B cell (primary cell): ENCODE measurements at regions not wholly inside any gene's neighbourhood (a gene's known extent, or its start where the extent isn't known, plus 50 kb on each side); places are given as distances from the start of the nearest gene placed in this dataset.

Experiments
- ATAC-seq: fragments of 200-7000 bp; cut with Tn5 transposase; one replicate; pipeline ENCODE4 v1.10.0; 2021; ENCODE audit warnings: low read depth, mild to moderate bottlenecking, moderate number of reproducible peaks, moderate library complexity
- CTCF ChIA-PET: fragments of 350-600 bp; sonication (Branson Sonifier 250); formaldehyde crosslinking; loops from one replicate; lab custom pipeline; 2021; ENCODE audit warnings: antibody characterized with exemption, inconsistent platforms; lab: Charles Lee
- POLR2A ChIA-PET: fragments of 350-600 bp; sonication (Branson Sonifier 250); formaldehyde crosslinking; loops from one replicate; lab custom pipeline; 2021; ENCODE audit warnings: antibody characterized with exemption; lab: Charles Lee
- DNase-seq: peaks from one replicate; pipeline ENCODE4 v3.0.0; 2013
- H2AFZ ChIP-seq: 2 replicates; pipeline ENCODE4 v1.6.1; 2012; ENCODE audit warnings: mild to moderate bottlenecking, low read depth, low read length; ENCODE audit not compliant: insufficient read depth, poor library complexity, severe bottlenecking
- H3K27ac ChIP-seq, 2 donors: 1 replicate in 1 of 2; 2 replicates in 1 of 2; pipeline ENCODE4 v1.5.1; 2012 to 2013; ENCODE audit warnings: low read length in 2 of 2, mild to moderate bottlenecking in 2 of 2, moderate library complexity in 1 of 2
- H3K27me3 ChIP-seq, 4 experiments: fragments of 200-600 bp in 1 of 4; sonication (generic) in 1 of 4; replicated peaks in 1 of 4; 1 replicate in 2 of 4; 2 replicates in 2 of 4; pipeline versions ENCODE4 v1.6.1 to v1.7.0; 2013 to 2016; ENCODE audit warnings: low read length in 3 of 4, mild to moderate bottlenecking in 2 of 4, mixed read lengths in 1 of 4, moderate library complexity in 1 of 4; ENCODE audit not compliant: insufficient read depth in 4 of 4, control insufficient read depth in 3 of 4; ENCODE audit errors: control extremely low read depth in 1 of 4
- H3K36me3 ChIP-seq, 2 experiments: replicated peaks in 1 of 2; 1 replicate in 1 of 2; 2 replicates in 1 of 2; pipeline versions ENCODE4 v1.6.1 to v1.7.1; 2013; ENCODE audit warnings: low read length in 1 of 2; ENCODE audit not compliant: insufficient read depth in 2 of 2, control insufficient read depth in 1 of 2; ENCODE audit errors: control extremely low read depth in 1 of 2, extremely low read depth in 1 of 2
- H3K4me1 ChIP-seq, 2 donors: fragments of 200-600 bp in 1 of 2; sonication (generic) in 1 of 2; 1 replicate in 1 of 2; 2 replicates in 1 of 2; pipeline versions ENCODE4 v1.5.1 to v1.6.1; 2013 to 2017; ENCODE audit warnings: low read length in 2 of 2; ENCODE audit not compliant: control insufficient read depth in 2 of 2, insufficient read depth in 2 of 2
- H3K4me2 ChIP-seq: replicated peaks from 2 replicates; pipeline ENCODE3; 2012; ENCODE audit warnings: mild to moderate bottlenecking, low read depth, low read length; ENCODE audit not compliant: poor library complexity, severe bottlenecking
- H3K4me3 ChIP-seq, 5 experiments: fragments of 200-600 bp in 1 of 5; sonication (generic) in 1 of 5; 1 replicate in 3 of 5; 2 replicates in 2 of 5; pipeline versions ENCODE4 v1.5.1 to v1.7.0; 2011 to 2016; ENCODE audit warnings: low read length in 4 of 5, mild to moderate bottlenecking in 4 of 5, low read depth in 2 of 5, control low read depth in 1 of 5, moderate library complexity in 1 of 5; ENCODE audit not compliant: insufficient read depth in 1 of 5; ENCODE audit errors: control extremely low read depth in 1 of 5, extremely low read depth in 1 of 5
- H3K79me2 ChIP-seq: fragments of 200-600 bp; sonication (generic); one replicate; pipeline ENCODE4 v1.6.0; 2016; ENCODE audit warnings: low read length; ENCODE audit not compliant: control insufficient read depth, insufficient read depth
- H3K9ac ChIP-seq: fragments of 200-600 bp; sonication (generic); 2 replicates; pipeline ENCODE4 v1.6.1; 2017; ENCODE audit warnings: mild to moderate bottlenecking, low read length, moderate library complexity
- H3K9me3 ChIP-seq, 3 donors: one replicate each; pipeline versions ENCODE4 v1.6.1 to v1.7.1; 2013; ENCODE audit warnings: low read length in 2 of 3; ENCODE audit not compliant: control insufficient read depth in 2 of 3, insufficient read depth in 1 of 3; ENCODE audit errors: control extremely low read depth in 1 of 3
- H4K20me1 ChIP-seq: 2 replicates; pipeline ENCODE4 v1.6.0; 2012; ENCODE audit warnings: mild to moderate bottlenecking, low read length; ENCODE audit not compliant: insufficient read depth, control insufficient read depth, poor library complexity, severe bottlenecking
- H3K27ac Mint-ChIP-seq: one replicate; pipeline ENCODE4 v1.8.0; 2021; ENCODE audit warnings: mixed read lengths
- H3K27me3 Mint-ChIP-seq: one replicate; pipeline ENCODE4 v1.8.0; 2021; ENCODE audit warnings: mixed read lengths
- H3K4me1 Mint-ChIP-seq: one replicate; pipeline ENCODE4 v1.8.0; 2021; ENCODE audit warnings: mixed read lengths
- H3K4me3 Mint-ChIP-seq: one replicate; pipeline ENCODE4 v1.8.0; 2021; ENCODE audit warnings: mixed read lengths
- H3K9me3 Mint-ChIP-seq: one replicate; pipeline ENCODE4 v1.8.0; 2022; ENCODE audit warnings: mixed read lengths; ENCODE audit not compliant: insufficient read depth
- EZH2 ChIP-seq: IDR thresholded peaks from 2 replicates; pipeline ENCODE4 v1.6.1; 2012; ENCODE audit warnings: borderline replicate concordance, low read depth, mild to moderate bottlenecking, moderate library complexity, low read length; ENCODE audit not compliant: insufficient read depth, poor library complexity, severe bottlenecking
- WGBS: methylation state at CpG from one replicate; pipeline ENCODE4 v1.1.5; 2013; ENCODE audit warnings: missing lambda C conversion rate; ENCODE audit not compliant: insufficient coverage; 5-methylcytosine and 5-hydroxymethylcytosine counted together
- intact Hi-C: fragments of 100-400 bp; cut with micrococcal nuclease; formaldehyde crosslinking; loops from one replicate; pipeline ENCODE4 v1.10.0; 2022
- TF ChIP-seq, protein P1 (sequence below): fragments of 200-600 bp; IDR thresholded peaks from one replicate; pipeline ENCODE4 v1.8.0; 2022; ENCODE audit warnings: antibody characterized with exemption, mild to moderate bottlenecking

DNA sequence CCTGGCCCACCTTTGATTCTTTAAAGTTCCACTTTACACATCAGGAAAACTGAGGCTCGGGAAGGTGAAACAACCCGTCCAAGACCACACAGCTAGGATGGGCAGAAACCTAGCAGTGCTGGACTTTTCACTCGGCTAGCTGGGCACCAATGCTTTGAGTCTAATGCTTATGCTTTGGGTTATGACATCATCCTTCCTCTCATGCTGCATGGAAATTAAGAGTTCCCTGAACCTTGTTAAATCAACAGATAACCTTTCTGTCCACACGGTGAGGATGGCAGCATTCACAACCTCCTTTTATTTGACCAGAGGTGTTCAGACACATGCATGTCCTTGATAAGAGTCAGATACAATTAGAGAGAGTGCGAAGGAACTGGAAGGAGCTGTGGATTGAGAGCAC lies 138.4 kb downstream of the UQCRFS1 start:
- Histone ChIP-seq H3K27me3 (no peaks in the 10 kb centered on the region), H3K4me1 (no peaks in the 10 kb centered on the region), H2AFZ (no peak overlapping the region), H3K9ac (no peak overlapping the region), H3K4me3 (no peak overlapping the region), H3K36me3 (no peaks in the 10 kb centered on the region), H3K9me3 (peaks cover 0 to 9% (median 0%) of the 10 kb centered on the region in 3 donors), H3K4me2 (no peak overlapping the region), H3K79me2 (no peaks in the 10 kb centered on the region), H3K27ac (no peak overlapping the region), H4K20me1 (no peaks in the 10 kb centered on the region)
- no peaks in the 10 kb centered on the region for H3K9me3 Mint-ChIP-seq
- 96% methylated on average over 4 of the region's 5 CpGs for WGBS
- intact Hi-C loops = no loop called here
- ChIA-PET CTCF (no interaction called here), POLR2A (no interaction called here)
- DNase-seq (no peak), ATAC-seq (no peak)
- H3K27ac Mint-ChIP-seq = no peak overlapping the region
- TF ChIP-seq, protein P1, sequence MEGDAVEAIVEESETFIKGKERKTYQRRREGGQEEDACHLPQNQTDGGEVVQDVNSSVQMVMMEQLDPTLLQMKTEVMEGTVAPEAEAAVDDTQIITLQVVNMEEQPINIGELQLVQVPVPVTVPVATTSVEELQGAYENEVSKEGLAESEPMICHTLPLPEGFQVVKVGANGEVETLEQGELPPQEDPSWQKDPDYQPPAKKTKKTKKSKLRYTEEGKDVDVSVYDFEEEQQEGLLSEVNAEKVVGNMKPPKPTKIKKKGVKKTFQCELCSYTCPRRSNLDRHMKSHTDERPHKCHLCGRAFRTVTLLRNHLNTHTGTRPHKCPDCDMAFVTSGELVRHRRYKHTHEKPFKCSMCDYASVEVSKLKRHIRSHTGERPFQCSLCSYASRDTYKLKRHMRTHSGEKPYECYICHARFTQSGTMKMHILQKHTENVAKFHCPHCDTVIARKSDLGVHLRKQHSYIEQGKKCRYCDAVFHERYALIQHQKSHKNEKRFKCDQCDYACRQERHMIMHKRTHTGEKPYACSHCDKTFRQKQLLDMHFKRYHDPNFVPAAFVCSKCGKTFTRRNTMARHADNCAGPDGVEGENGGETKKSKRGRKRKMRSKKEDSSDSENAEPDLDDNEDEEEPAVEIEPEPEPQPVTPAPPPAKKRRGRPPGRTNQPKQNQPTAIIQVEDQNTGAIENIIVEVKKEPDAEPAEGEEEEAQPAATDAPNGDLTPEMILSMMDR = no peak
- TF ChIP-seq EZH2 = no peak
- H3K4me3 Mint-ChIP-seq = no peak overlapping the region
- H3K4me1 Mint-ChIP-seq = no peaks in the 10 kb centered on the region
- H3K27me3 Mint-ChIP-seq = no peaks in the 10 kb centered on the region

GRCh38 chr19:29067831-29068230 lies 145.1 kb downstream of the UQCRFS1 start:
- H3K9me3 ChIP-seq = peaks cover 0 to 8% (median 0%) of the 10 kb centered on the region in 3 donors
- POLR2A ChIA-PET = no interaction called here

More at GRCh38 chr19:29067831-29068230, 145.1 kb downstream of the UQCRFS1 start:
- H3K27ac Mint-ChIP-seq = no peak overlapping the region
- CTCF ChIA-PET = no interaction called here
- no peaks in the 10 kb centered on the region for H3K4me1 ChIP-seq
- no peaks in the 10 kb centered on the region for H3K36me3 ChIP-seq
- H3K4me3 ChIP-seq = no peak overlapping the region
- H3K4me1 Mint-ChIP-seq = no peaks in the 10 kb centered on the region
- H3K79me2 ChIP-seq = no peaks in the 10 kb centered on the region
- DNase-seq (no peak), ATAC-seq (no peak)
- no peak overlapping the region for H2AFZ ChIP-seq
- TF ChIP-seq EZH2 = no peak
- WGBS = 100% methylated on average over 1 of the region's 2 CpGs
- H3K27me3 ChIP-seq = no peaks in the 10 kb centered on the region
- no peak overlapping the region for H3K4me2 ChIP-seq
- no peaks in the 10 kb centered on the region for H3K9me3 Mint-ChIP-seq
- H3K9ac ChIP-seq = no peak overlapping the region
- no peak overlapping the region for H3K4me3 Mint-ChIP-seq
- no peaks in the 10 kb centered on the region for H4K20me1 ChIP-seq
- no peak overlapping the region for H3K27ac ChIP-seq
- no peaks in the 10 kb centered on the region for H3K27me3 Mint-ChIP-seq
- intact Hi-C loops = no loop called here
